OCI-LY3 (cell line): ENCODE measurements at regions not wholly inside any gene's neighbourhood (a gene's known extent, or its start where the extent isn't known, plus 50 kb on each side); places are given as distances from the start of the nearest gene placed in this dataset.

Experiments
- CTCF ChIP-seq: fragments of 200-600, 300-600 bp; sonication (generic); IDR thresholded peaks from 2 replicates; pipeline ENCODE4 v1.5.1; 2014; ENCODE audit warnings: antibody characterized with exemption, low read length, low read depth
- EZH2phosphoT487 ChIP-seq: fragments of 200-600 bp; shearing (Covaris generic); IDR thresholded peaks from 2 replicates; pipeline ENCODE4 v1.6.1; 2018; ENCODE audit warnings: antibody characterized with exemption, mixed run types, low read depth

- TF ChIP-seq EZH2phosphoT487 (no peak), CTCF (no peak)
Measured at GRCh38 chr2:8431446-8432125, 250.3 kb upstream of the ID2 start.
